BLaER1 treated with 17β-estradiol and CSF1 and Interleukin-3, amounts not matched to agents 10 nM and 100 nM (cell line): ENCODE measurements at regions not wholly inside any gene's neighbourhood (a gene's known extent, or its start where the extent isn't known, plus 50 kb on each side); places are given as distances from the start of the nearest gene placed in this dataset.
A peak's percentile ranks its signal among the peaks of the same experiment; 100 is the strongest.
"Not testable (repeated sequence)": the region's sequence is repeated elsewhere in the genome, so short reads cannot be mapped to it uniquely, and the experiment has no call there.

Source experiments
- H3K27ac ChIP-seq, 11 experiments: shearing (Covaris generic); formaldehyde crosslinking; 2 replicates each; pipeline ENCODE4 v1.8.1; 2022
- H3K27me3 ChIP-seq, 11 experiments: shearing (Covaris generic); formaldehyde crosslinking; 2 replicates each; pipeline ENCODE4 v1.8.1; 2022
- H3K36me3 ChIP-seq, 11 experiments: shearing (Covaris generic); formaldehyde crosslinking; 2 replicates each; pipeline ENCODE4 v1.8.1; 2022
- H3K4me1 ChIP-seq, 10 experiments: shearing (Covaris generic); formaldehyde crosslinking; 2 replicates each; pipeline ENCODE4 v1.8.1; 2022
- H3K4me2 ChIP-seq, 11 experiments: shearing (Covaris generic); formaldehyde crosslinking; 2 replicates each; pipeline ENCODE4 v1.8.1; 2022
- H3K4me3 ChIP-seq, 10 experiments: shearing (Covaris generic); formaldehyde crosslinking; 2 replicates each; pipeline ENCODE4 v1.8.1; 2022
- H3K9ac ChIP-seq, 11 experiments: shearing (Covaris generic); formaldehyde crosslinking; 2 replicates each; pipeline ENCODE4 v1.8.1; 2022
- H3K9me3 ChIP-seq, 11 experiments: shearing (Covaris generic); formaldehyde crosslinking; replicated peaks in 1 of 11; 2 replicates each; pipeline ENCODE4 v1.8.1; 2022
- H4K20me1 ChIP-seq, 11 experiments: shearing (Covaris generic); formaldehyde crosslinking; 2 replicates each; pipeline ENCODE4 v1.8.1; 2022
- Cebpa-rat ChIP-seq, 11 experiments: shearing (Covaris generic); IDR thresholded peaks; 2 replicates each; pipeline ENCODE4 v1.8.1; 2022

DNA sequence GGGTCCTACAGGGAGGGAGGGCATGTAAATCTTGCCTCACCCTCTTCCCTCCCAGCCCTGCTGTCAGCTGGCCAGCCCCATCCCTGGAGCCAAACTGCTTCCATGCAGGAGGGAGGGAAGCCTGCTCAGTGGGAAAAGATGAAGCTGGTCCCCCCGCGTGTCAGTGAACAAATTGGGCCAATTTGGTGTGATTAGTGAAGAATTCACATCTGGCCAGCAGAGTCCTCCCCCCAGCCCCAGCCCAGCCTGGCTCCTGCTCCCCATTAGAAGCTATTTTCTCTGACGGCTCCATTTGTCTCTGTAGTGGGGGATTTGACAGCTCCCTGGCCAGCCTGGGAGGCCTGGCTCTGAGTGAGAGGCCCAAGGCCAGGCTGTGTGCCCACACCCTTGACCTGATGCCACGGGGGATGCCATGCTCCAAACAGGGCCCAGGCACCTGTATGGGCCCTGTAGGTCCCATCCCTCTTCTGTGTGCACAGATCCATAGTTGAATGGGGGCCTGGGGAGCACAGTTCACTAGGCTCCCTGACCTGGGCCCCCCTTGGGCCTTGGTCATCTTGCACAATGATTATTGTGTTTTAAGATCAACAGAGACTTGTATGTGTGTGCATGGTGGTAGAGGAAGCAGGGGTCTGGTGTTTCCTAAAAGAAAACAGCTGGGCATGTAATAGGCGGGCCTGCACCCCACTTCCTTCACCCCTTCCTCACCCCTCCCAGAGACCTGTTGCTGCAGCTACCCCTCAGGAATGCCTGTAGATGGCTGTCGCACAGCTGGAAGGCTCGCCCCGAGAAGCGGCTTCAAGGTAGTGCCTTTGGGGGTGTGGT, 50.7 kb upstream of the TAC4 start:
- Histone ChIP-seq H3K4me3 (no peak overlapping the region), H3K4me2 (no peak overlapping the region), H3K36me3 (no peaks in the 10 kb centered on the region), H3K9me3 (no peaks in the 10 kb centered on the region), H3K4me1 (peaks cover 9 to 27% (median 23%) of the 10 kb centered on the region in 10 experiments), H3K27me3 (peaks cover 29 to 52% (median 38%) of the 10 kb centered on the region in 11 experiments), H3K27ac (no peak overlapping the region), H4K20me1 (peaks cover 0 to 18% (median 0%) of the 10 kb centered on the region in 11 experiments; a peak in 4 of 22 replicates), H3K9ac (no peak overlapping the region)
- TF ChIP-seq Cebpa-rat (IDR thresholded peaks at IDR 0.05), result no peak

DNA sequence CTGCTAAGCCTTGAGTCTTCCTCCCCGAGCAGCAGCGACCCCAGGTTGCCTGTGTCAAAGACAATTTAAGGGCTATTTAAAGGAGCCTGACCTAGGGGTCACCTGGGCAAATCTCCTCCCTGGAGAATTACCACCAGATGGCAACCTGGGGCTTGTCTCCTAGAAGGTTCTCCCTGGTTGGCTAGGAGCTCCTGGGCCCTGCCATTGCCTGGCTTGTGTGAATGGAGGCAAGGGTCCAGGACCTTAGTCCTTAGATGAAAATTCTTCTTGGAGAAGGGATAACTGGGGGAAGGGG, 51.3 kb upstream of the TAC4 start:
- peaks cover 9 to 32% (median 28%) of the 10 kb centered on the region in 10 experiments for H3K4me1 ChIP-seq
- peaks cover 35 to 58% (median 43%) of the 10 kb centered on the region in 11 experiments for H3K27me3 ChIP-seq
- no peak overlapping the region for H3K9ac ChIP-seq
- TF ChIP-seq Cebpa-rat (IDR thresholded peaks at IDR 0.05), result no peak
- no peak overlapping the region for H3K4me2 ChIP-seq
- no peaks in the 10 kb centered on the region for H3K36me3 ChIP-seq
- peaks cover 0 to 18% (median 0%) of the 10 kb centered on the region in 11 experiments; a peak in 4 of 22 replicates for H4K20me1 ChIP-seq
- no peak overlapping the region for H3K4me3 ChIP-seq
- H3K9me3 ChIP-seq, result no peaks in the 10 kb centered on the region
- H3K27ac ChIP-seq, result no peak overlapping the region

DNA sequence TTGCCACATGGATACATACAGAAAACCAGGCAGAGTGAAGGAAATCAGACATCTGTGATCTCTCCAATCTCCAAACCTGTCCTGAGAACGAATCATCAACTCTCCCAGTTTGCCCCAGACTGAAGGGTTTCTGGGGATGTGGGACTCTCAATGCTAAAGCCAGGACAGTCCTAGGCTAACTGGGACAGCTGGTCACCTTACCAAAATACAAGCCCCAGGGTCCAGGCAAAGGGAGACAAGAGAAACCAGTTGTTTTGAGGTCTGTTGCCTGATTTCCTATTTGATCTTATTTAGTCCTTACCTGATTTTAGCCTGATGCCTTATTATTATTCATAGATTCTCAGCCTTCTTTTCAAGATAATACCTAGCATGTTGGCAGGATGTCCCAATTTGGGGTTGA, 51.7 kb upstream of the TAC4 start:
- peaks cover 9 to 34% (median 29%) of the 10 kb centered on the region in 10 experiments for H3K4me1 ChIP-seq
- no peaks in the 10 kb centered on the region for H3K36me3 ChIP-seq
- peaks cover 39 to 62% (median 48%) of the 10 kb centered on the region in 11 experiments for H3K27me3 ChIP-seq
- no peak overlapping the region for H3K4me2 ChIP-seq
- no peak overlapping the region for H3K27ac ChIP-seq
- no peaks in the 10 kb centered on the region for H3K9me3 ChIP-seq
- H3K9ac ChIP-seq, result no peak overlapping the region
- H3K4me3 ChIP-seq, result no peak overlapping the region
- peaks cover 0 to 18% (median 0%) of the 10 kb centered on the region in 11 experiments; a peak in 4 of 22 replicates for H4K20me1 ChIP-seq
- TF ChIP-seq Cebpa-rat (IDR thresholded peaks at IDR 0.05), result no peak

DNA sequence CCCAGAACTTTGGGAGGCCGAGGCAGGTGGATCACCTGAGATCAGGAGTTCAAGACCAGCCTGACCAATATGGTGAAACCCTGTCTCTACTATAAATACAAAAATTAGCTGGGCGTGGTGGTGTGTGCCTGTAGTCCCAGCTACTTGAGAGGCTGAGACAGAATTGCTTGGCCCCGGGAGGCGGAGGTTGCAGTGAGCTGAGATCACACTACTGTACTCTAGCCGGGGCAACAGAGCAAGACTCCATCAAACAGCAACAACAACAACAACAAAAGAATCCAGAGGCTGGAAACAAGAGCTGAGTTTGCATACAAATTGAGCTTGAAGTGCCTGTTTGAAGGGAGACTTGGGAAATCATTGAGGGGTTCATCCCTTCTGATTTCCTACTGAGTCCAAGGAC, 52.9 kb upstream of the TAC4 start:
- H3K4me2 ChIP-seq, result peak overlapping the region in 6 of 11 experiments; percentile 82 to 97 (median 93); a peak in 10 of 22 replicates
- H3K36me3 ChIP-seq, H3K27ac ChIP-seq, H3K4me3 ChIP-seq, H3K9me3 ChIP-seq, H3K9ac ChIP-seq: not testable (repeated sequence)
- peaks cover 0 to 18% (median 0%) of the 10 kb centered on the region in 11 experiments; a peak in 4 of 22 replicates for H4K20me1 ChIP-seq
- peaks cover 9 to 34% (median 29%) of the 10 kb centered on the region in 10 experiments for H3K4me1 ChIP-seq
- peaks cover 51 to 74% (median 60%) of the 10 kb centered on the region in 11 experiments for H3K27me3 ChIP-seq

DNA sequence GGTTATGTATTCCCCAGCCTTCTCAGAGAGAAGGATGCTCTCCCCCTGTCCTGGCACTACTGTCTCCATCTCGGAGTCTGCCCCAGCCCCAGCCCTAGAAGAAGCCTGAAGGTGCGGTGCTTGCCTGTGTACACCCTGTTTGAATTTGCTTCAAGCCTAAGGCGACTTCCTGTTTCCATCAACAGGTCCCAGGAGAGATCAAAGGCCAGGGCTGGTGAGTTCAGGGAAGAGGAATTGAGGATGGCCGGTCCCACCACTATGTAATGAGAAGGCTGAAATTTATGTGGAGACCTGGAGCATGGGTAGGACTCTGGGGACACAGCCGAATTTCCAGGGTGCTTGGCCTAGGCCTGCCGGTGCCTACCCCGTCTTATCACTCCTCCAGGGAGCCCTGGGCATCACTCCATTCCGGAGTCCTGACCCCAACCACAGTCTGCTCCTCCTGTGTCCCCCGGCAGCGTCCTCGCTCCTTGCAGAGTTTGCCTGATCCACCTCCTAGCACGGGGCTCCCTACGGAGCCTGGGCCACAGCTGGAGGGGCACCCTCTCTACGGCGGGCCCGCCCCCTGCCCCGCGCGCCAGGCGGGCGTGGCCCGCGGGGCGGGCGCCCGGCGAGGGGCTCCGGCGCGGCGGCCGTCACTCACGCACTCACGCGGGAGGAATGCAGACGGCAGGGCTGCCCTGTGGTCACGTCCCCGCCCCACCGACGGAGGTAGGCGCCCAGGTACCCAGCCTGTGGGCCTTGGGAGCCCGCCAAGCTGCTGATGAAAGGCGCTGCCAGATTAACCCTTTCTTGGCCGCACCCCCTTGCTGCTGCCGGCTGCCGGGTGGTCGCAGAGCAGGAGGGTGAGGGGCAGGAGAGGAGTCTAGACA, 53.8 kb upstream of the TAC4 start:
- Histone ChIP-seq H3K36me3 (no peaks in the 10 kb centered on the region), H3K27me3 (peaks cover 51 to 72% (median 64%) of the 10 kb centered on the region in 11 experiments), H3K27ac (no peak overlapping the region), H3K9ac (peak overlapping the region in 10 of 11 experiments; percentile 11 to 52 (median 28); a peak in 7 of 22 replicates), H3K4me2 (peak overlapping the region; percentile 76 to 97 (median 95)), H3K9me3 (no peaks in the 10 kb centered on the region), H3K4me1 (peaks cover 9 to 34% (median 29%) of the 10 kb centered on the region in 10 experiments), H4K20me1 (peaks cover 0 to 18% (median 0%) of the 10 kb centered on the region in 11 experiments; a peak in 4 of 22 replicates), H3K4me3 (peak overlapping the region; percentile 20 to 67 (median 50); a peak in 19 of 20 replicates)
- no peak for TF ChIP-seq Cebpa-rat (IDR thresholded peaks at IDR 0.05)

DNA sequence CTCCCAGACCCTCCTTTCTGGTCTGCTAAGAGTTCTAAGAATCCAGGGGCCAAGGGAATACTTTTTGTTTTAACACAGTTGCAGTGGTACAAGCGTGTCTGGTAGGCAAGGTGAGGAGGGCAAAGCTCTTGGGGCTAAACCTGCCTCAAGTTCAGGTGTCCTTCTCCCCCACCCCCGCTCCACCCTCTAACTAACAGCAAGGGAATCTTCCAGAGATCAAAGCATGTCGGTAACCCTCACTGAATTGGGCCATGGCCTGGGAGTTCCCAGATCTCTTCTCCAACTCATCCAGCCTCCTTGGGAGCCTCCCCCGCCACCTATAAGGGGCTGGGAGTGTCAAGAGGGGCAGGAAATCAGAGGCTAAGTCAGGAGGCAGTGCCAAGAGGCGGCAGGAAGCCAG, 55.7 kb upstream of the TAC4 start:
- H3K4me3 ChIP-seq, result no peak overlapping the region
- no peak overlapping the region for H3K9ac ChIP-seq
- peak overlapping the region in 8 of 11 experiments; percentile 36 to 97 (median 75); a peak in 16 of 22 replicates for H3K4me2 ChIP-seq
- no peak for TF ChIP-seq Cebpa-rat (IDR thresholded peaks at IDR 0.05)
- no peak overlapping the region for H3K27ac ChIP-seq
- H3K4me1 ChIP-seq, result peaks cover 9 to 34% (median 29%) of the 10 kb centered on the region in 10 experiments
- H4K20me1 ChIP-seq, result peaks cover 0 to 29% (median 0%) of the 10 kb centered on the region in 11 experiments; a peak in 5 of 22 replicates
- H3K9me3 ChIP-seq, result no peaks in the 10 kb centered on the region
- H3K27me3 ChIP-seq, result peaks cover 59 to 89% (median 80%) of the 10 kb centered on the region in 11 experiments
- no peaks in the 10 kb centered on the region for H3K36me3 ChIP-seq

DNA sequence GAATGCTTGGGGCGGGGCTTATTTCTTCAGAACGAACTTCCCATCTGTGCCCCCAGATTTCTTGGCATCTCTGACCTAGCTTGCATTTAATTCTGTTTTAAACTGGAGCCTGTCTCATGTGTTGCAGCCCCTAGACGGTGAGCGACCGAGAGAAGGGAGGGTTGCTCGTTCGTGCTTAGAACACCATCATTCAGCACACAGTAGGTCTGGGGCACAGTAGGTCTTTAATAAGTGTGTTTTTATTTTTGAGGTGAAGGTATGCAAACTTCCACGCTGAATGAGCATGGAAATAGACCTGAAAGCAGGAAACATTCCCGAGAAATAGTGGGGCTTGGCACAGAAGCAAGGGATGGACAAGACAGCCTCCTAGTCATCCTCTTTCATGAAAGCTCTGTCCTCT, 57.0 kb upstream of the TAC4 start:
- H3K4me3 ChIP-seq, result no peak overlapping the region
- no peaks in the 10 kb centered on the region for H3K9me3 ChIP-seq
- H3K27ac ChIP-seq, result no peak overlapping the region
- no peak for TF ChIP-seq Cebpa-rat (IDR thresholded peaks at IDR 0.05)
- no peaks in the 10 kb centered on the region for H3K36me3 ChIP-seq
- H3K27me3 ChIP-seq, result peaks cover 73 to 97% (median 91%) of the 10 kb centered on the region in 11 experiments
- H3K4me2 ChIP-seq, result no peak overlapping the region
- no peak overlapping the region for H3K9ac ChIP-seq
- peaks cover 10 to 40% (median 31%) of the 10 kb centered on the region in 10 experiments for H3K4me1 ChIP-seq
- peaks cover 0 to 40% (median 9%) of the 10 kb centered on the region in 11 experiments; a peak in 14 of 22 replicates for H4K20me1 ChIP-seq

DNA sequence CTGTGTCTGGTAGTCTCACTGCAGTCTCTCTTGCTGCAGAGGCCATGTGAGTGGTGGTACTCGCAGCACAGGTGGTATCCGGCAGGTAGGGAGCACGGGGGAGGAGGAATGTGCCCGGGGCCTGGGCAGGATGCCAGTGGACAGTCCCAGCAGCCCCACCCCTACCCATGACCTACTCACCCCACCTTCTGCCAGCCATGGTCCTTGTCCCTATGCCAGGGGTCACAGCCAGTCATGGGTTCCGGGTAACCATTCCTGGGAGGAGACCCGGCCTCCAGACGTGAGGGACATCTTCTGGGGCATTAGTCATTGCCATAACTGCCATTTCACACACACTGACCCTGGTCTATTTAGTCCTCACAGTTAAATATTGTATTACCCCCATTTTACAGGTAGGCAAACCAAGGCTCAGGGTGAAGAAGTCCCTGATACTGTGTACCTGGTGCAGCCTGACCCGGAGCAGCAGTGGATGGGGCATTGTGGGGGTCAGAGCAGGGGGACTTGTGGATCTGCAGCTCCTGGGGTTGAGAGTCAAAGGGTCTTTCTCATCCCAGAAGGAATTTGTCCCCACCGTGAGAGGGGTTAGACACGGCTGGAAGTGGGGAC, 58.8 kb upstream of the TAC4 start:
- H3K27ac ChIP-seq, result no peak overlapping the region
- TF ChIP-seq Cebpa-rat (IDR thresholded peaks at IDR 0.05), result no peak
- H3K4me2 ChIP-seq, result no peak overlapping the region
- peaks cover 81 to 97% (median 91%) of the 10 kb centered on the region in 11 experiments for H3K27me3 ChIP-seq
- peaks cover 16 to 48% (median 35%) of the 10 kb centered on the region in 10 experiments for H3K4me1 ChIP-seq
- no peak overlapping the region for H3K9ac ChIP-seq
- H4K20me1 ChIP-seq, result peaks cover 0 to 50% (median 21%) of the 10 kb centered on the region in 11 experiments; a peak in 15 of 22 replicates
- no peaks in the 10 kb centered on the region for H3K36me3 ChIP-seq
- H3K4me3 ChIP-seq, result no peak overlapping the region
- H3K9me3 ChIP-seq, result no peaks in the 10 kb centered on the region
